Activated CD8-positive, alpha-beta memory T cell treated with anti-CD3 and anti-CD28 coated beads for 1 hour (primary cell): ENCODE measurements at regions not wholly inside any gene's neighbourhood (a gene's known extent, or its start where the extent isn't known, plus 50 kb on each side); places are given as distances from the start of the nearest gene placed in this dataset.

ENCODE experiments used
- DNase-seq, 2 donors: peaks; one replicate each; pipeline ENCODE4 v3.0.0-alpha.2; 2020; ENCODE audit warnings: low read depth in 1 of 2; ENCODE audit errors: extremely low read depth in 1 of 2

GRCh38 chr5:175288048-175288621, 155.8 kb downstream of the DRD1 start:
- no peak for DNase-seq

GRCh38 chr5:175286981-175287380, 157.0 kb downstream of the DRD1 start:
- DNase-seq: no peak

GRCh38 chr5:175285261-175285660, 158.7 kb downstream of the DRD1 start:
- no peak for DNase-seq

GRCh38 chr5:175284806-175285205, 159.2 kb downstream of the DRD1 start:
- DNase-seq: no peak

GRCh38 chr5:175282611-175283225, 161.3 kb downstream of the DRD1 start:
- DNase-seq: no peak

GRCh38 chr5:175281714-175282113, 162.3 kb downstream of the DRD1 start:
- DNase-seq: no peak

- DNase-seq: no peak
Observed at GRCh38 chr5:175281257-175281656, 162.7 kb downstream of the DRD1 start.

- DNase-seq: no peak
Observed at GRCh38 chr5:175279506-175279905, 164.5 kb downstream of the DRD1 start.

- no peak for DNase-seq
Observed at GRCh38 chr5:175275748-175276147, 168.2 kb downstream of the DRD1 start.

- DNase-seq: no peak
Observed at GRCh38 chr5:175275097-175275496, 168.9 kb downstream of the DRD1 start.

GRCh38 chr5:175274171-175274570, 169.8 kb downstream of the DRD1 start:
- no peak for DNase-seq

GRCh38 chr5:175264406-175264805, 179.6 kb downstream of the DRD1 start:
- DNase-seq: no peak

GRCh38 chr5:175263776-175264175, 180.2 kb downstream of the DRD1 start:
- DNase-seq: no peak

GRCh38 chr5:175261526-175261925, 182.5 kb downstream of the DRD1 start:
- no peak for DNase-seq

GRCh38 chr5:175261037-175261436, 182.9 kb downstream of the DRD1 start:
- DNase-seq: no peak

GRCh38 chr5:175257847-175258194, 186.2 kb downstream of the DRD1 start:
- DNase-seq: no peak

GRCh38 chr5:175257128-175257846, 186.7 kb downstream of the DRD1 start:
- no peak for DNase-seq

GRCh38 chr5:175254155-175254554, 189.8 kb downstream of the DRD1 start:
- no peak for DNase-seq

- no peak for DNase-seq
Observed at GRCh38 chr5:175253597-175253996, 190.4 kb downstream of the DRD1 start.

- no peak for DNase-seq
Observed at GRCh38 chr5:175252234-175252805, 191.7 kb downstream of the DRD1 start.

- no peak for DNase-seq
Observed at GRCh38 chr5:175250426-175250825, 193.6 kb downstream of the DRD1 start.

- no peak for DNase-seq
Observed at GRCh38 chr5:175248416-175248905, 195.5 kb downstream of the DRD1 start.
